NCI-H146 (cell line): ENCODE measurements at regions not wholly inside any gene's neighbourhood (a gene's known extent, or its start where the extent isn't known, plus 50 kb on each side); places are given as distances from the start of the nearest gene placed in this dataset.
"Not testable (repeated sequence)": the region's sequence is repeated elsewhere in the genome, so short reads cannot be mapped to it uniquely, and the experiment has no call there.

Experiments
- DNase-seq: peaks from one replicate; lab custom pipeline; 2025; lab: John Stamatoyannopoulos, UW

DNA sequence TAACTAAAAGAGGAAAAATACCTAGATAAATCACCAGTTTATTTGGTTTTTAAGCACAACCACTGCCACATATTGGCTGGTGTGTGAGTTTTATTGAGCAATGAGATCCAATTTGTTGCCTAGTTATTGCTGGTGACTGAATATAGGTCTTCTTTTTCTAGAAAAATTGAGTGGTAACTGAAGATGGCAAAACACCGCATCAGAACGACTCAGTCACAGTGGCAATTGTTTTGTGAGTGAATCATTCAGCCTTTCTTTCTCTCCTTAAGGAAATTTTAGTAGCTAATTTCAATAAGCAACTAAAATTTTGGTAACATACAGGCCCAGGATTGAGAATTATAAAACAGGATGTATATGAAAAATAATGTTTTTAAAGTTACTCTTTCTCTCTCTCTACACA is 533.0 kb downstream of the KCNA4 start:
- DNase-seq = no peak

DNA sequence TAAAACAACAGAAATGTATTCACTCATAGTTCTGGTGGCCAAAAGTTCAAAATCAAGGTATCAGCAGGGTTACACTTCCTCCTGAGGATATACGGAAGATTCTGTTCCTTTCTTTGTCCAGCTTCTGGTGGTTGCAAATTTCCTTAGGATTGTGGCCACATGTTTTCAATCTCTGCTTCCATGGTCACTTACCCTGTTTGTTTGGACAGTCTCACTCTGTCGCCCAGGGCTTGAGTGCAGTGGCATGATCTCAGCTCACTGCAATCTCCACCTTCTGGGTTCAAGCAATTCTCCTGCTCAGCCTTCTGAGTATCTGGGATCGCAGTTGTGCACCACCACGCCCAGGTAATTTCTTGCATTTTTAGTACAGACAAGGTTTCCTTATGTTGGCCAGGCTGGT is 534.3 kb downstream of the KCNA4 start:
- DNase-seq = no peak

DNA sequence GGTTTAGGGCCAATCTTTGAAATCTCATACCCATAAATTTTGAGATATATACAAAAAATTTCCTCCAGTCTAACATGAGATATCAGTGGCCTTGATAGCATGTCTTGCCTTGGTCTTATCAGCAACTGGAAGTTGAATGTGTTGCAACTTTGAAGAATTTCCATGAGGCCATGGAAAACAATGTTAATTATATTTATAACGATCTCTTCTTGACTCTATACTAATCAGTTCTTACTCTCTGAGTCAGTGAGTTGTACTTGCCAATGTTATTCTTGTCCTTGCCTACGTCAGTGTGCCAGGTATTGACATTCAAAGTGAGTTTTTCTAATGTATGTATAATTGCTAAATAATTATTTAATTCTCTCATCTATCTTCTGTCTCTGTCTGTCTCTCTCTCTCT is 535.1 kb downstream of the KCNA4 start:
- DNase-seq = no peak

DNA sequence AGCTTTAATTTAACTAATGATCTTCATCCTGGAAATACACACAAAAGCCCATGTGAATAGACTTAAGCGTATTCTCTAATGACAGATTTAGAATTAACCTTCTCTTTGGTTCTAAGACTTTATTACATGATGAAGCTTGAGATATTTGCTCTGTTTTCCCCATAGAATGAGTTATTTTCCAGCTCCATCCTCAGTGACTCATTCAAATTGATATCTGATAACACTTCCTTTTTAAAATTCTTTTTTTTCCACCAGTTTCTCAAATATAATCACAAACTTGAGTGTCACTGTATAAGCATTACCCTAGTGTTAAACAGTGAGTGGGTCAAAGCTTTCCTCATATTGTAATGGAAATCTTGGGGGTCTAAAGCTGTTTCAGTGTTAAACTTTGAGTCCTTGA is 535.8 kb downstream of the KCNA4 start:
- no peak for DNase-seq

DNA sequence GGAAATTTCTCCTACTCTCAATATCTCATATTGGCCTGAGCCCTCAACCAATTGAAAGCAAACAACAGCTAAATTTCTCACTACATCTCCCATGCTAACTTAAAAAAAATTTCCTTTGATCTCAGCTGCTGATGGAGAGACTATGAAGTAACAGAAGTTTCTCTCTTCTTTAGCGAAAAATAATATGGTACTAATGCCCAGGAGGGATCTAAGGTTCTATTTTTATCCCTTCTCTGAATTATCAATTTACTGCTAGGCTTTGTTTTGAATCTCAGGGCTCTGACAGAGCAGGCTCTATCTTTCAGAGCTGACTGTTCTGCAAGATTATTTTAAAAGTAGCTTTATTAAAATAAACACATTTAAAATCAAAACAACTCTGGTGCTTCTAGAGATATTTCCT is 558.6 kb downstream of the KCNA4 start:
- no peak for DNase-seq

DNA sequence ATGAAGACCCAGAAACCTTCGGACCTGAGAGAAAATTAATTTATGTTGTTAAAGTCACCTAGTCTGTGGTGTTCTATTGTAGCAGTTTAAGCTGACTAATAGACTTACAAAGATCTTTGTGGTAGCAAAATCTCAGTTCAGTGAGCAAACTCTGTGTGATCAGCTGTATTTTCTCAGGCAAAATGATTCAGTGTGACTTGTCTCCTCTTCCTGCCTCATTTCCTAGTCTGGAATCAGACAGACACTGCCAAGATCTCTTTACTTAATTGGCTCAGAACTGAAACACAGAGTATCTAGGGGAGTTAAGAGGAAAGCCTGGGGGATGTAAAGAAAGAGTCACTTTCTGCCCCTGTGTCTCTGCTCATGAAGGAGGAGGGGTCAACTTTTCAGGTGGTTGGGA is 564.7 kb downstream of the KCNA4 start:
- DNase-seq = no peak

DNA sequence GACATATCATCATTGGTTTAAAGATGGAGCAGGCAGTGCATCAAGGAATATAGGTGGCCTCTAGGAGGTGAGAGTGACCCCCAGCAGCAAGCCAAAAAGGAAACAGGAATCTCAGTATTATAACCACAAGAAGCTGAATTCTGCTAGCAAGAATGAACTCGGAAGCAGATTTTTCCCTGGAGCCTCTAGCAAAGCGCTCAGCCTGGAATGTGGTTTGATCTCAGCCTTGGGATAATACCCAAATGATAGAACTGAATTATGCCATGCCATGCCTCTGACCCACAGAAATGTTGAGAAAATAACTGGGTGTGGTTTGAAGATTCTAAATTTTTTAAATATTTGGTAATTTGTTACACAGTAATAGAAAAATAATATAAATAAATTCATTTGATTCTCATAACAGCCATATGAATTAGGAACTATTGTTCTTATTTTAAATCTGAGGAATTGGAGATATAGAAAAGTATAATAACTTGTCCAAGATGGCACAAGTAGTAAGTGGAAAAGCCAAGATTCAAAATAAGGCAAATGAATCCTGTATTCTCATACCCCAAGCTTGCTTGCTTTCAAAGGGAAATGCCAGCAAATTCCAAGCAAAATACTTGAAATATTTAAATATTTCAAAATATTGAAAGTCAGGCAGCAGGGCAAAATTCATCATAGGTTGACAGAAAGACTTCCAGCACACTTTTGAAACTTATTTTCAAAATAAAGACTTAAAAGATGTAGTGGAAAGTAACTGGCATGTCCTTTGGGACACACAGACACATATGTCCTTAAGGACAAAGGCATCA is 567.4 kb downstream of the KCNA4 start:
- DNase-seq = no peak

DNA sequence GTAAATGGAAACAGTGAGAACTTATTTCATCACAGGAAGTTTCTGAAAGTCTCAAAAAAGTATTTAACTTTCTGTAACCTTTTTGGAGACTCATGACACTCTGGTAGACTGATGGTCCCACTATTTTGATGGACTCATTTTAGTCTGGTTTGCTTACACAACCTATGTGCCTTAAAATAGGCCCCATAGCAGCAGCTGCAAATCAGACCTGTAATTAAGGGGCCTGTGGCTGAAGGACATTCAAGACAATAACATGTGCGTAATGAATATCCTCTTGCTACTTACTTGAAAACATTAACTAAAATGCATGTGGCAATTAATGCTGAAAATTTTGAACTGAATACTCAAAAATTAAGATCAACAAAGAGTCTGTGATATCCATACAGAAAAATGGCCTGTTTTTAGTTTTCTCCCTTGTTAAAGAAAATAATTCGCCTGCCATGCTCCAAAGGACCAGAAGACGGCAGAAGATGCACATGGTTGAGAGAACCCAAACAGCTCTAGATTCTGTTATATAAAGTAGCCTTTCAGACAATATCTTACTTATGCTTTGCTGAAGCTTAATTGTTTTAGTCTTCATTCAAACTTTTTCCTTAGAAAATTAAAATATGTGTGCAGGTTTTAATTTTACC is 568.5 kb downstream of the KCNA4 start:
- DNase-seq = no peak

DNA sequence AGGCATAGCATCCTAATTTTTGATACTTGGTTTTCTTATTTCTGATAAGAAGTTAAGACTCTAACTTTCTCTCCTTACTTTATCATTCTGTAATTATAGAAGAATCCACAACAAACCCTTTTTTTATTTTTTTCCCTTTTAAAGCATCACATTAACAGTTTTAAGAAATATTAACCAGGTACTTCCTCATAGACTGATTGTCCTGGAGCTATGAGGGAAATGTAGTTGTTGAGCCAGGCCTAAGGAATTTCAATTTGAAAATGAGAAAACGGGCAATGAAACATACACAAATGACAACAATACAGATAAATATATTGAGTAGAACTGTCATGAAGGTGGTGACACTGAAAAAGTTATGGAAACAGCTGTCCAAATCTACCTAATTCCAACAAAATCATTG is 569.0 kb downstream of the KCNA4 start:
- DNase-seq = no peak

DNA sequence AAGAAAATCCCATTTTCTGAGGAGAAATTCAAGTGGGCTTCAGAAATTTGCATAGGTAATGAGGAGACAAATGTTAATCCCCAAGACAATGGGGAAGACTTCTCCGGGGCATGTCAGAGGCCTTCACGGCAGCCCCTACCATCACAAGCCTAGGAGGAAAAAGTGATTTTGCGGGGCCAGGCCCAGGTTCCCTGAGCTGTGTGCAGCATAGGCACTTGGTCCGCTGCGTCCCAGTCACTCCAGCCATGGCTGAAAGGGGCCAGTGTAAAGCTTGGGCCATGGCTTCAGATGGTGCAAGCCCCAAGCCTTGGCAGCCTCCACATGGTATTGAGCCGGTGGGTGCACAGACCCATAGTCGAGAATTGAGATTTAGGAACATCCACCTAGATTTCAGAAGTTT is 570.7 kb downstream of the KCNA4 start:
- no peak for DNase-seq

DNA sequence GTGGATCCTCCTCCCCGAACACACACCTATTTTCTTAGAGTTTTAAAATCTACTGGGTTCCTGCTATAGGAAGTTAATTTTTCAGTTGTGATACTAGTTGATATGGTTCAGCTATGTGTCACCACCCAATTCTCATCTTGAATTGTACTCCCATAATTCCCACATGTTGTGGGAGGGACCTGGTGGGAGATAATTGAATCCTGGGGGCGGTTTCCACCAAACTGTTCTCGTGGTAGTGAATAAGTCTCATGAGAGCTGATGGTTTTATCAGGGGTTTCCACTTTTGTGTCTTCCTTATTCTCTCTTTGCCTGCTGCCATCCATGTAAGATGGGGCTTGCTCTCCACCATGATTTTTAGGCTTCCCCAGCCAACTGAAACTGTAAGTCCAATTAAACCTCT is 571.6 kb downstream of the KCNA4 start:
- not testable (repeated sequence) for DNase-seq

DNA sequence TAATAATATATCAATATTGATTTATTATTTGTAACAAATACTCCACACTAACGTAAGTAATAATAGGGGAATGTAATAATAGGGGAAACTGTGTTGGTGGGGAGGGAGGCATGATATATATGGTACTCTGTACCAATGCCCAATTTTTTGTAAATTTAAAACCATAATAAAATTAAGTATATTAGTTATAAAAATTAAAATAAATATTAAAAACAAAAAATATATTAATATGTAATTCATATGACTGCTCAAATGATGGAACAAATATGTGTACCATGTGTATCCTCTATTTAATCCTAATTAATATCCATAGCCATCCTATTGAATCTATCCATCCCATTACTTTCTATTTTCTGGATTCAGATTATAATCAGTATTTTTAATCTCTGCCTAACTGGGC is 578.0 kb downstream of the KCNA4 start:
- DNase-seq = no peak

DNA sequence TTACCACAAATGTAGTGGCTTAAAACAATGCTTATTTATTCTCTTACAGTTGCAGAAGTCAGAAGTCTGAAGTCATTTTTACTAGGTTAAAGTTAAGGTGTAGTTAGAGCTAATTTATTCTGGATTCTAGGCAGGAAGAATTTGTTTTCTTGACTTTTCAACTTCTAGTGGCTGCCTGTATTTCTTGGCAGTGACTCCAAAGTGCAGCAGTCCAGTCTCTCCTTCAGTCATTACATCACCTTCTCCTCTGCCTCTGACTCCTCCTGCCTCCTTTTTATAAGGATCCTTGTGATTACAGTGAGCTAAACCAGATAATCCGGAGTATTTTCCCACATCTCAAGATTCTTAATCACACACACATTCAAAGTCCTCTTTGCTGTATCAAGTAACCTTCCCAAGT is 581.4 kb downstream of the KCNA4 start:
- DNase-seq = no peak

DNA sequence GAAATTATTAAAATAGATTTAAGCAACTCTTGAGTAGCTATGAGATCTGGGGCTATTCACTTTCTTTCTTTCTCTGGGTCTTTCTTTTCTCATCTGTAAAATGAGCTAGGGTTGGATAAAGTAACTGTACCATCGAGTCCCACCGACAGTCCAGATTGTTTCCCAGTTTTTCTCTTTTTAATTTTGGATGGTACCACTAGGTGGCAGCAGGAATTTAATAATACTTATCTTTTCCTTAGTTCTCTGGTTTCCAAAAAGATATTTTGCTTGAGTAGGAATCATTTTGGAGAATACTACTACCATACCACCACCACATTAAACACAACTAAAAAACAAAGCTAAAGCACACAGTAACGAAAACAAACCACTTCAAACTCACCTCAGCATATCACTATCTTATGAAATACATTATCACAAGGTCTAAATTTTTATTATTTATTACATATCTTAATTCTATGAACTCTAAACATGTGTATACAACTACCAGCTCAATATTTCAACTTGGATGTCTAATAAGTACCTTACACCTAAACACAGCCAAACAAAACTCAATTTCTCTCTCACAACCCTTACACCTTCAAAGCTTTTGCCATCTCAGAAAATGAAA is 584.0 kb downstream of the KCNA4 start:
- DNase-seq = peak; percentile 1

DNA sequence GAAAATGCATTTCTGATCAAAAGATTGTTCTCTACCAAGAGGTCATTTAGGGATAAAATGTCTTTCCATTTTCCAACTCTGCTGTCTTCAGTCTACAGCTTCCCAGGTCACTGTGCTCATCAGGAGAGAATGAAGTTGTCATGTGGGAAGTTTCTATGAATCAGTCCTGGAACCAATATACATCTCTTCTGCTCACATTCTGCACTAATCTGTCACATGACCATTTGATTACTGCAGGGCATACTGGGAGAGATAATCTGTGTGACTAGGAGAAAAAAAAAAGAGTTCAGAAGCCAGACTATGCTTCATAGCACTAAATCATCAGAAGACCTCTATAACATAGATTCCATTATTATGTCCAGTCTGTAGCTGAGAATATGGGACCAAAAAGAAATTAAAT is 611.5 kb downstream of the KCNA4 start:
- DNase-seq = no peak

DNA sequence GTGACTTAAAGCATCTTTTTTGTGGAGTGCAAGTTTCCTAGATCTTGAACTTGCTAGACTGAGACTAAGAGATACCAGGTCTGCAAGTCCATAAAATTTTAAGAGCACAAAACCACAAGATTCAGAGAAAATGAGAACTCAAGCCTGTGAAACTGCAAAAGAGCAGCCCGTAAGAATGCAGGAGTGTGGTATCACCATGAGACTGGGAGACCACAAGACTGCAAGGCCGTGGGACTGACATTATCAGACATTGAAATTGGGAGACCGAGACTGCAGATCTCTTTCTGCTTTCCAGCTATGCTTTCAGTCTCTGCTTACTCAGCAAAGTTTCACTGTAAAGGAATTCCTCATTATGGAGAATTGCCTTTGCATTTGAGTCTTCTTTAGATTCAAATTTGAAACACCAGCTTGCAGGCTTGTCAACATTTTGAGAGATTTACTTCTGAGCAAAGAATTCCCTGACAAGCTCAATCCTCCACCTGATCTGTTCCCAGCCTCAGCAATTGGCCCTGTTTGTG is 621.2 kb downstream of the KCNA4 start:
- no peak for DNase-seq

DNA sequence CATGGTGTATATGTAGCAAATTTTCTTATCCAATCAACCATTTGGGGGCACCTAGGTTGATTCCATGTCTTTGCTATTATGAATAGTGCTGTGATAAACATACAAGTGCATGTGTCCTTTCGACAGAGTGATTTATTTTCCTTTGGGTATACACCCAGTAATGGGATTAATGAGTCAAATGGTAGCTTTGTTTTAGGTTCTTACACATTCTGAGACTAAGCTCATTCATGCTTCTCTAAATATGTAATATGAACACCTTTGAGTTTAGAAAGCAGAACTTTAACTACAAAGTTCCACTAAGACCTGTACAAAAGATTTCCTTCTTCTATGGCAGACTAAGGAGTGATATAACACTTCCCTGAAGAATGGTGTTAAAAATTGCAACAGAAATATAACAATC is 627.0 kb downstream of the KCNA4 start:
- DNase-seq = no peak

DNA sequence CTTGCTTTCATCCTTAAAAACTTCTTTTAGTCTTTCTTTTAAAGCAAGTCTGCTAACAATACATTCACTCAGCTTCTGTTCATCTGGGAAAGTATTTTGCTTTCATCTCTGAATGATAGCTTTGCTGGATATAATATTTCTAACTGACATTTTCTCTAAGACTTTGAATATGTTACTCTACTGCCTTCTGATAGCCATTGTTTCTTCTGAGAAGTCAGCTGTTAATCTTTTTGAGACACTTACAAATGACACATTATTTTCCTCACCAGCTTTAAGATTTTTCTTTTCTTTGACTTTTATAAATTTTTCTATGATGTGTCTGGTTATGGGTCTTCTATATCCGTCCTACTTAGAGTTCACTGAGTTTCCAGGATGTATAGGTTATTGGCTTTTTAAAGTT is 643.1 kb downstream of the KCNA4 start:
- DNase-seq = no peak

DNA sequence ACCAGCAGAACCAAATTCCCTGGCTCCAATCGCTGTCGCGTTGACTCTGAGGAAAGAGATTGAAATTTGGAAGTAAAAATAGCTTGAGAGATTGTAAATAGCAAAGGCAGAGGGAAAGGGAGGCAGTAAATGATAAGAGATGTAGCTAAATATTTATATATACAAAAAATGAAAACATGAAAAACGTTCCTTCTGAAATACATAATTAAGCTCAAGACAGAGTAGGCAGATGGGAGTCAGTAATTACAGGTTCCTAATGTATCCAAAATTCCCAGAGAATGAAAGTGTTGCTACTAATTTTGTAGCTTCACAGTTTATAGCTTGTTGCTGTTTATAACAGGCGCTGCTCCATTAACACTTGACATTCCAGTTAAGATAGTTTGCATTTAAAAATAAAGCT is 648.7 kb downstream of the KCNA4 start:
- no peak for DNase-seq

DNA sequence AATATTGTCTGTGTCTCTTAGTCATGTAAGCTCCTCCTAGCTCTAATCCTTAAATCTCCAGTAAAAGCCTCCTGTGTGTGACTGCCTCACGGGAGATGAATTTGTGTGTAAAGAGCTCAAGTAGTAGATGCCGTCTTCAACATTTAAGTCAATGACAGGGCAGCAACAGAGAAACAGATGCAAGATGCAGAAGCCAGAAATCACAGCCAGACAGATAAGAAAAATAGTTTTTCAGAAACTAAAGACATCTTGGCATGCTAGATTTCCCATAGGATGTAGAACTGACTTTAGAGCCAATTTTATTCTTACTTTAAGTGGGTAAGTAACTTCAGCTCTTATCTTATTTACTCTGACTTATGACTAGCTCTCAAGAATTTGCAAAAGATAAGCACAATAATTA is 652.8 kb downstream of the KCNA4 start:
- no peak for DNase-seq

DNA sequence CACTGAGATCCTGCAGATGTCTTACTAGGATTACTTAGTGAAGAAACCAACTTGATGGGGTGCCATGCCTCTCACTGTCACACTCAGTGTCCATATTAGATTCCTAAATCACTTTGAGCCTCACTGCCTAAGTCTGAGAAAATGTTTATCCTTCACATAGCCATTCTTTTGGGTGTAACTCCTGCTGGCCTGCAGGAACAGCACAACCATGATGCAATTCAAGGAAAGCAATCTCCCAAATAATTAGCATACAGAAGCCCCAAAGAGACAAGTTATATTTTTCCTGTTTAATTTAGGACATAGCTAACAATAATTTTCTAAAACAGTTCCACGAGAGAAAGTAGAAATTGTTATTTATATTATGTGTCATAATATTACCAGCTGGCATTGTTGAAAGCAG is 655.5 kb downstream of the KCNA4 start:
- no peak for DNase-seq

DNA sequence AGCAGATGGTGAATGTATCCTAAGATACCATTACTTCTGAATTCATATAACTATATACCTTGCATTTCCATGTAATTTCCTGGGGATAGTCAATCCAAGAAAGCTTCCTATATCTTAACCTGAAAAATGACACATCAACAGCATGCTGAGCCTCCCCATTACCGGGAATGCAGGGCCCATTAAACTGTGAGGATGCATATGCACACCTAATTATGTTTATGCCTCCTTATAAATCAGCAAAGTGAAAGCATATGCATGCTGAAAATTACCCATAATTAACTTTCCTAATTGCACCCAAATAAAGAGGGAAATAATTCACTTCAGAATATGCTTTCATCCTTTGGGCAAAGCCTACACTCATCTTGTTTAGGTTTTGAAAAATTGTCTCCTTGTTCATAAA is 663.0 kb downstream of the KCNA4 start:
- DNase-seq = no peak

DNA sequence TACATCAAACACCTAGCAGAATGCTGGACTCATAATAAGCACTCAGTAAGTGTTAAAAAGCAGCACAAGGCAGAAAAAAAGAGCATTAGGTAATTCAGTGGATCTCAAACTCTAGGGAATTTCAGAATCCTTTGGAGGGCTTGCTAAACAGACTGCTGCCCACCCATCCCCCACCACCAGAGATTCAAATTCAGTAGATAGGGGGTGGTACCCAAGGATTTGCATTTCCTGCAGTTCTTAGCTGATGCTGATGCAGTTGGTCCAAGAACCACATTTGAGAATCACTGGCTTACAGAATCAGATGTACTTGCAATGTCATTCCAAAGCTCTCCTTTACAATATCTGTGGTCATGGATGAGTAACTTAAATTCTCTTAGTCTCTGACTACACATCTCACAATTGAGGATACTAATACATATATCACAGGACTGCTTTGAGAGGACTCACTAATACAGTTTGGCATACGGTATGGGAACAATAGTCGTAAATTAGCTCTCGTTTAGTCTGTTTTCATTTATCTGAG is 664.5 kb downstream of the KCNA4 start:
- no peak for DNase-seq
